ENCODE measurements at regions not wholly inside any gene's neighbourhood (a gene's known extent, or its start where the extent isn't known, plus 50 kb on each side); places are given as distances from the start of the nearest gene placed in this dataset.

DNA sequence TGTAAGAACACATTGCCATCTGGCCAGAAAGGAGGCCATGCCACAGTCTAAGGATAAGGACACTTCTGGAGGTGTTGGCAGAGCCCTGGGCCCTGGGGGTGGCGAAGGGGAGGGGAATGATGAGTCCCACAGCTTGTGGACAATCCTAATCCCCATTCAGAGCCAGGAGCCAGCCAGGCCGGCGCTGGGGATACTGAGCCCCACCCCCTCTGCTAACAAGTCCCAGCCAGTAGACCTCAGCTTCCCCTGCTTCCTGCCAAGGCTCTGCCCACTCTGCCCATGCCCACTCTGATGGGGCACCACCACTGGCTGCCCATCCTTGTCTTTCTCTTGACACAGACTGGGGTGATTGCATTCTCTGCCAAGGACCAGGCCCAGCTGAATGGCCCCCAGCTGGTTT, 71.9 kb downstream of the NAV1 start:
- no peak for DNase-seq (ENCODE audit: low read depth, low spot score)

DNA sequence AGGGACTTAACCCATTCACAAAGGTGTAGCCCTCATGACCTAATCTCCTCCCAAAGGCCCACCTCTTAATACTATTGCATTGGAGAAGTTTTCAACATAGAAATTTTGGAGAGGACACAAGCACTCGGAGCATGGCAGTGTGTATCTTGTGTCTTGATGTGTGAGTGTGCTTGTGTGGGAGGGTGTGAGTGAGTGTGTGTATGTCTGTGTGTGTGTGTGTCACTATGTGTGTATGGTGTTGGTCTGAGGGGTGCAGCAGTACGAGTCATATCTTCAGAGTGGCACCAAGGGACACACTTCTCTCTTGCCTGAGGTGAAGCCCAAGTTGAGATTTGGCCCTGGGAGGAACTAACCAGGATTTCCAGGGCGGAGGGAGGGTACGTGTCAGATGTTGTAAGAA, 73.7 kb downstream of the NAV1 start:
- DNase-seq (ENCODE audit: low read depth, low spot score): no peak

DNA sequence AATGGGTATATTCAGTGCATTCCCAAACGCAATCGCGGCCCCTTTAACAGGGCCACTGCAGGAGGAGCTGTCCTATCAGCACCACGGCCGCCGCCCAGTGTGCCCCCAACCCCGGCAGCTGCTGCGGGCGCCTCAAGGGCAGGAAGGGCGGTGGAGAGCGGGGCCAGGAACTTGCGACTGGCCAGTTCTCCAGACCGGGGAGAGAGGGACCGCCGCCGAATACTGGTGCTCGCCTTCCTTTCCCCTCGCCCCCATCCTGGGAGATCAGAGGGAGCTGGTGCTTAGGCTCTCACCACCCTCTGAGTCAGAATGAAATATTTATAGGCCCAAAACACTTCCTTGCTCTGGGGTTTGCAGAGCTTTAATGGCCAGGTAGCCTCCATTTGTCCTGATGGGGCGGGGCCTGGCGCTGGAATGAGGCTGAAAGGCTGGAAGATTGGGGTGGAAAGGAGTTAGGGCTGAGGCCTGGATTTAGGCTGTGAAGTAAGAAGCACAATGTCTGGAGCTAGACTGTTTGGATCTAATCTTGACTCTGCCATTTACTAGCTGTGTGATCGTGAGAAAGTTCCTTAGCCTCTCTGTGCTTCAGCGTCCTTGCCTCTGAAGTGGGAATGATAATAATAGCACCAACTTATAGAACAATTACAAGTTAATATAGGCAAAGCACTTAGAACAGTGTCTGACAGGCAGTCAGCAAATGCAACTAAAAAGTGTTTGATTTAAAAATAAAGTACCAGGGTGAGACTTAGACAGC, 75.5 kb downstream of the NAV1 start:
- peak; percentile 77 for DNase-seq (ENCODE audit: low read depth, low spot score)

DNA sequence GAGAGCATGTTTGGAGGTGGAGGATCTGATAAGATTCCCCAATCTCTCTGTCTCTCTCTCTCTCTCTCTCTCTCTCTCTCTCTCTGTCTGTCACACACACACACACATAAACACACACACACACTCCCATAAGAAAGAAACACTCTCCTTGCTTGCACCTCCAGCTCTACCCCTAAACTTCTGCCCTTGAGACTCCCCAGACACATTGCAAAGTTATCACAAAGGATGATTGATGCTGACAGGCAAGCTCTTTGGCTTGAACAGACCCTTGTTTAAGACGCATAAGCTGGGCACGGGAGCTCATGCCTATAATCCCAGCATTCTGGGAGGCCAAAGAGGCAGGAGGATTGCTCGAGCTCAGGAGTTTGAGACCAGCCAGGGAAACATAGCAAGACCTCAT, 78.2 kb downstream of the NAV1 start:
- no peak for DNase-seq (ENCODE audit: low read depth, low spot score)

DNA sequence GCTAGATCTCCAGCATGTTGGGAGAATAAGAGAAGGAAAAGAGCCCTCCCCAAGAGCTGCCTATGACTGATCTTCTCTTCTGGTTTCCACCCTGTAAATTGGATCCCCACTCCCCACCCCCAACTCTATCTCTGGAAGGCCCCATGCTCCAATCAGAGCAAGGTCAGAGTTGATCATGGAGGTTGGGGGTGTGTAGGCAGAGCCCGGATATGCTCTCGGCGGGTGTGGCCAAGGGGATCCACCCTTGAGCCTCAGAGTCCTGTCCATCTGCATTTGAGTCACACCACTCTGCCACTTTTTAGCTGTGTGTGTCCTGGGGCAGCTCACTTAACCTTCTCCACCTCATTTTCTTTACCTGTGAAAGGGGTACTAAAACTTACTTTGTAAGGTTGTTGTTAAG, 79.5 kb downstream of the NAV1 start:
- no peak for DNase-seq (ENCODE audit: low read depth, low spot score)

DNA sequence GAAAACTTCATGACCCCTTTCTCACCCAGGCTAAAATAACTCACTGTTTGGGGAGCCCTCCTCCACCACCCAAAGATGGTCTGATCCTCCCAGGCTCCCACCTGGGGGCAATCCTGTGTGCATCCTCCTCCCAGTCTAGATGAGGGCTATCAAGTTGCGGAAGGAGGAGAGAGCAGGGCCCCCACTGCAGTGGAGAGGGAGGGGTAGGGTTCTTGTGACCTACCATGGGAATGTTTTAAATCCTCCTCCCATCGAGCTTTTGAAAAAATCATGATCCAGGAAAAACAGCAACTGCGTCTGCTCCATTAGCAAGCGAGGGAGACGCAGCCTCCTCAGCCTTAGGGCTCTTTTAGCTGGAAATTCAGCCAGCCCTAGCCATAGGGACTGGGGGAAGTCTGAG, 80.0 kb downstream of the NAV1 start:
- DNase-seq (ENCODE audit: low read depth, low spot score): no peak

DNA sequence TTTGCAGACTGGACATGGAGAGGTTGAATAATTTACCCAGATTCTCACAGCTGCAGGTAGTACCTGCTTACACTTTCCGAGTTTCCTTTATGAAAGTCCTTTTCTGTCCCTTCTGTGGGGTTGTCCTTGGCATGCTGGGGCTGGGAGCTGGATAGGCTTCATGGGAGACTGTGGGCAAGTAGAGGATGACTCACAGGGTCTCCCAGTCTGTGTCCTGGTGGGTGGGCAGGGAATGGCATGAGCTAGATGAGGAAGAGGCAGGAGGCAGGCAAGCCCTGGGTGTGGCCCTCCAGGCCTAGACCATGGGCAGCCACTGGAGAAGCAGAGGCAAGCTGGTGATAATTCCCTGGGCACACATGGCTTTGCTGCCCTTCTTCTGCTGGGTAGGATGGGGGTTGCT, 80.6 kb downstream of the NAV1 start:
- DNase-seq (ENCODE audit: low read depth, low spot score): no peak

DNA sequence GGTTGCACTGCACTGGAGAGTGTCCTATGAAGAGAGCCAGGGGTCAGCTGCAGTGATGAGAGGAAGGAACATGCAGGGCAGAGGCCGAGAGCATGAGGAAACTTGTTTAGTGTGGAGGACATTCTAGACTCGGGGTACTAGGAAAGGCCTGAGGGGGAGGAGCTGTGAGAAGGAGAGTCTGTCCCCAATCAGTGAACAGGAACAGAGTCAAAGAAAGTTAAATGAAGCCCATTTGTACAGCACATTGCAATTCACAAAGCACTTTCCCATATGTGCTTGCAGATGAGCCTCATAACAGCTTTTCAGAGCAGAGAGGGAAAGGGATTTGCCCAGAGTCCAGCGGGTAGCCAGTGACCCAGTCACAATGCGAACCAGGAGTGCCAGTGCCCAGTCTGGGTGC, 83.4 kb downstream of the NAV1 start:
- DNase-seq (ENCODE audit: low read depth, low spot score): no peak

DNA sequence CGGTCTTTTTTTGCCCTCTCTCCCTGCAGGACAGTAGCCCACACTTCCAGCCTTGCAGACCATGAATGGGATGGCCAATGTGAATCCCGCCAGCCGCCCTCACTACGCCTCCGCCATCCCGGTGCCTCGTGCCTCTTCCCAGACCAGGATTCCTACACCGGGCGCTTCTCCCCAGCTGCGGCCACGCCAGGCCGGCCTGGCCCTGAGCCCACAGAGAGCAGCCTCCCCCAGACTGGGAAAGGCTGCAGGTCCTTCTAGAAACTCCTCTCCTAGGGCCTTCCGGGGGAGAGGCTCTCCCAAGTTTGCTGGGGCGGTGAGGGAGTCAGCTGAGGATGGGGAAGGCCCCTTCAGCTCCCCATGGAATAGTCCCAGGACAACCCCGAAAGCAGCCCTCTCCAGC, 83.9 kb downstream of the NAV1 start:
- DNase-seq (ENCODE audit: low read depth, low spot score): no peak

DNA sequence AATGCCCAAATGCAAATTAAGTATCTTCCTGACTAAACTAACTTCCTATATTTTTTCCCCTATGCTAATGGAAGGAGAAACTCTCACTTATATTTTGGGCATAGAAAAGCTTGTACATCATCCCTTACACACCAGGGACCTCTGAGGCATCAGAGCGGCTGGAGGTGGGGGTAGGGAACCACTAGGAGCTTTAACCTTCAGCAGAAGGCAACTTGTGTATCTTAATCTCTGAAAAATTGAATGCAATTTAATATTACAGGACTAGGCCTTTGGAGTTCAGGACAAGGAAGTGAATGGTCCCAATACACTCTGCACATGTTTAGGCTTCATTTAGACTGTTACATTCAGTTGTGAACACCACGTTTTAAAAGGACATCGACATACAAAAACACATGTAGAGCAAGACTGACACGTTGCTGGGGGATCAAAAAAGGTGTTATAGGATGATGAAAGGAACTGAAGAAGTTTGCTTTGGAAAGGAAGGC, 85.9 kb downstream of the NAV1 start:
- no peak for DNase-seq (ENCODE audit: low read depth, low spot score)

DNA sequence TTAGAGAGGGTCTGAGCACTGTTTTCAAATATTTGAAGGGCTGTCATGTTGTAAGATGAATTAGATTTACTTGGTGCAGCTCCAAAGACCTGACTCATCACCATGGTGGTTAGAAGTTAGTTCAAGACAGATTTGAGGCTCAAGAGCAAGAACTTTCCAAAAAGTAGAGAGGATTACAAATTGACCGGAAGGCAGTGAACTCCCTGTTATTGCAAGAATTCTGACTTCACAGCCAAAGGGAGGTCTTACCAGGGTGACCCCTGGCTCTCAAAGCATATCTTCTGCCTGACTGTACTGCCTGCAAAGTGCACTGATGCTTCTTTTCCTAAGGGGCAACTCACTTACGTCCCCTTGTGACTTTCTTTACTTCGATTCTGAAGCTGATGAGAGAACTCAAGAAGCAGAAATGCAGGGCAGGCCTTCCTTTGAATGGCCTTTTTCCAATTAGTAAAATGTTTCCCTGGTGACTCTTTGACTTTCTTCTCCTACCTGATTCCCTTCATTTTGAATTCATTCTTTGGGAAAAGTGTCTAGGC, 86.4 kb downstream of the NAV1 start:
- peak; percentile 81 for DNase-seq (ENCODE audit: low read depth, low spot score)

DNA sequence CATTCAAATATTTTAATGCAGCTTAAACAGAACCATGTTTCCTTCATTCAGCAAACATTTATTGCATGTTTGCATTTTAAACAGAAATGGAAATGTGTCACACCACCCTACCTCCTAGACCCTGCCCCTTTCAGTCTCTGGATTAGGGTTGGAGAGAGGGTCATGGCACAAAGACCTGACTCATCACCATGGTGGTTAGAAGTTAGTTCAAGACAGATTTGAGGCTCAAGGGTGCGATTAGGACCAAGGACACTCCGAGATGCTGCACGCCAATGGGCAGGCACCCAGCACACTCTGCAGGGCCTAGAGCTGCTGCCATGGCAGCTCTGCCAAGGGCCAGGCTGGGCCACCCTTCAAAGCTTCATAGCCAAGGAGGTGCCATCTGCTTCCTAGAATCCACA, 86.9 kb downstream of the NAV1 start:
- no peak for DNase-seq (ENCODE audit: low read depth, low spot score)

DNA sequence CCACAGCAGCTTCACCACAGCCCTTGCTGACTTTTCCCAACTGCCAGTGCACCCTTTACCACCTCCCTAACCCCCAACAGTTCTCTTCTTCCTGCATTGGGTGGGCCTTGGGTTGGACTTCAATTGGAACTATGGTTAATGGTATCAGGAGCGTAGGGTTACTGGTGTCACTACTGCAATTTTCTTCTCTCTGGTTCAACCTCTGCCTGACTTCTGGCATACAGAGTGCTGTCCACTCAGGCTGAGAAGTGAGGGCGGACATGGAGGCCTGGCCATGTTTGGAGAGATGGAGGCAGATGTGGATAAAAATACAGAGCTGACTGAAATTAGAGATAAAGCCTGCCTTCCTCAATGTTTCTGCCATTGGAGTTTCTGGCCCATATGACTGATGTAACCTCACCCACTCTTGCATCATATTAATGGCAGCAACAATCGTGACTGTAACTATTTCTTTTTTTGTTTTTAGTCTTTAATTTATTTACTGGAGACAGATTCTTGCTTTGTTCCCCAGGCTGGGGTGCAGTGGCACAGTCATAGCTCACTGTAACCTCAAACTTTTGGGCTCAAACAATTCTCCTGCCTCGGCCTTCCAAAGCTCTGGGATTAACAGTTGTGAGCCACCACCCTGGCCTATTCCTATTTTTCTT, 87.8 kb downstream of the NAV1 start:
- DNase-seq (ENCODE audit: low read depth, low spot score): no peak

DNA sequence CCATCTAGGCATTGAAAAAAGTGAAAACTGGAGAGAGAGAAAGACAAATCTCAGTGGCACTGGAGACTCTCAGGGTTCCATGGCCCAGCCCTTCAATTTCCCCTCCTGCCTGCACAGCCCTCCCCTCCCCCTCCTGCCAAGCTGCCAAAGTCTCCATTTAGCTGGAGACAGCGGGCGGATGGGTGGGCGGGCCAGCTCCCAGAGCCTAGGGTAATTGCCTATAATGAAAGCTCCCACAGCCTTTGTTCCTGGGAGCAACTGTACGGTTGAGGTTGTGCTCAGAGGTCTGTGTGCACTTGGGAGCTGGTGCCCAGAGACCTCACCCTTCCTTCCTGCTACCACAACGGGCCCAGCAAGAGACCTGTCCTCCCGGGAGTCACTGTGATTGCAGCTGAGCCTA, 89.6 kb downstream of the NAV1 start:
- peak; percentile 53 for DNase-seq (ENCODE audit: low read depth, low spot score)

DNA sequence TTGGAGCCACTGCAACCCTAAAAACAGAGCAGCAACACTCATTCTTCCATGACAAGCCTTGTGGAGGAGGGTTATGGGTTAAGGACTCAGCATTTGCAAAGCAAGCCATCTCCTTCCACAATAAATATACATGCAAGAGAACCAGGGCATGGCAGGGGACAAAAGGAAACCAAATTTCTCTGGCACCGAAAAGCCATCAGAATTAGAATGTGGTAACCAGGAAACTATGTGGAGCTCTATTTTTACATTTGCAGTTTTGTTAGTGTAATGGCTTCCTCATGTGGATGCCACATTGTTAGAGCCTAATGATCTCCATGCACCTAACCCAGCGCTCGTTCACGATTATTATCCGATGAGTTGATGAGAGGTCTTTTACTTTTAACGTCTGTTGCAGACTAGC, 91.7 kb downstream of the NAV1 start:
- no peak for DNase-seq (ENCODE audit: low read depth, low spot score)

DNA sequence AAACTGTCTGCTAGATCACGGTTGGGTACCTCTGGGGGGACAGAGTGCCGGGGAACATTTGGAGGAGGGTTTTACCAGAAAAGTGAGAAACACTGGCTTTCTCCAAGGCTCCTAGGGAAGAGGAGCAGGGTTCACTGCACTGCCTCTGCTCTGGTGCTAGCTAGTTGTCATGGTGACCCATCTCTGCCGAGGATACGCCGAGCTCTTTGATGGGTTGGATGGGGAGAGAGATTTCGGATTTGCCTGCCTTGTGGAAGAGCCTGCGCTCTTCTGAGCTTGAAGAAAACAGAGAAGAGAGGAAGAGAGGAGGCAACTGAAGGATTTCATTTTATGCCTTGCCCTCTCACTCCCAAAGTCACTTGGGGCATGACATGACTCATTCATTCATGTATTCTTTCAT, 92.1 kb downstream of the NAV1 start:
- no peak for DNase-seq (ENCODE audit: low read depth, low spot score)

DNA sequence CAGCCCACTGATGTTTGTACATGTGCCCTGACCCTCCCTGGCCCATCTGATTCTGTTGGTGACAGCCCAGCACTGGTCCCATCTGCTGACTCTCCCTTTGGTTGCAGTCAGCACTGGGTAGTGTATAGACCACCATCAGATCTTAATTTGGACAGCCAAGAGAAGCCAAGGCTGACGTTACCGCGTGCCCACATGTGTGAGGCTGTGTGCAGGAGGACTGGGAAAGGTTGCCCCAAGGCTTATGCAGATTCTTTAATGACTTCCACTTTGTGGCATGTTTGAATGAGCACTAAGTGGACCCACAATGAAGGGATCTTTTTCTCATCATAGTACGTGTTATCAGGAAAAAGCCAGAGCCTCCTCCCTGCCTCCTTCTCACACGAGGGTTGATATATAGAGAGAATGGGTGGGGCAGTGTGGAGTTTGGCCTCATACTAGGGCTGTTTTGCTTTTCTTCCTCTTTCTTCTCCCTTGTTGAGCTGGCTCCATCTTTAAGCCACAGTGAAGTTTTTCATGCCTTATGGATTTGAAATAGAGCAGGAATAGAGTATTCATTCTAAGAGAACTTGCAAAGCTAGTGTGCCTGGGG, 93.5 kb downstream of the NAV1 start:
- DNase-seq (ENCODE audit: low read depth, low spot score): no peak

DNA sequence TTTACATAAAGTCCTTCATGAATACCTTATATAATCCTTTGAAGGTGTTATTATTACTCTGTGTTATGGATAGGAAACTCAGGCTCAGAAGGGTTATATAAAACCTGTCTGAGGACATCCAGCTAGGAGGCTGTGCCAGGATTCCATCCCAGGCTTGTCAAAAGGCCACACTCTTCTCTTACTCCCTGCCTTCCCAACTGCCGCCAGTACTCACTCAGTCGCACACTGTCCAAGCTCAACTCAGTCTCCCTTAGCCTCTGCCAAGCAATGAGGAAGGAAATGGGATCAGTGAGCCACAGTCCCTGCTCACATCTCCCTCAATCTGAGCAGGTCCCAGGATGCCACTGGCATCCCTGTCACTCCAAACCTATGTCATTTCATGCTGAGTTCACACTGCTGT, 94.4 kb downstream of the NAV1 start:
- DNase-seq (ENCODE audit: low read depth, low spot score): no peak

DNA sequence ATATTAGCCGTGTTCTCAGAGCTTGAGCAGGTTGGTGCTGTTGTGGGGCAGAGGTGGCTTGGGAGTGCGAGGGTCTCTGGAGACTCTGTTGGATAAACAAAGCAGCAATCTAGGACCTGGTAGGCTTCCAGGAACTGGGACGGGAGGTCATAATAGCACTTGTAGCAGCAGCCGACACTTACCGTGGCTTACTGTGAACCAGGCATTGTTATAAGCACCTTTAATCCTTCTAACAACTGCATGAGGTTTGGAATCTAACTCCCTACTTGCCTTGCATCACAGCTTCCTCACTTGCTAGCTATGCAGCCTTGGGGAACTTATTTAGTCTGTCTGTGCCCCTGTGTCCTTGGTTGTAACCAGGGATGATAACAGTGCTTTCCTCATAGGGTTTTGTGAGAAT, 94.9 kb downstream of the NAV1 start:
- no peak for DNase-seq (ENCODE audit: low read depth, low spot score)

DNA sequence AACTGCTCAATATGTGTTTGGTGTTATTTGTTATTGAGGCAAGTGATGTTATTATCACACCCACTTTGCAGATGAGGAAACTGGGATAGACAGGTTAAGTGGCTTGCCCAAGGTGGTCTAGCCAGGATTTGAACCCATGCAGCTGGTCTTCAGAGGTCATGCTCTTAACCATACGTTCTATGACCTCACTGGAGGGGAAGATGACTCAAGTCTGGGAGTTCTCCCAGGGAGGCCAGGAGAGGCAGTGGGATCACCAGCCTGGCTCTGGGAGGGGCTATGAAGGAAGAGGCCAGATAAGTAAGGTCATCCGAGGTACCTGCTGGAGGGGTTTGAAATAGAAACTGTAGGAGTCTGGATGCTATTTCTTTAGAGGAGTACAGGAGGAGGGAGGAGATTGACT, 95.3 kb downstream of the NAV1 start:
- DNase-seq (ENCODE audit: low read depth, low spot score): no peak

DNA sequence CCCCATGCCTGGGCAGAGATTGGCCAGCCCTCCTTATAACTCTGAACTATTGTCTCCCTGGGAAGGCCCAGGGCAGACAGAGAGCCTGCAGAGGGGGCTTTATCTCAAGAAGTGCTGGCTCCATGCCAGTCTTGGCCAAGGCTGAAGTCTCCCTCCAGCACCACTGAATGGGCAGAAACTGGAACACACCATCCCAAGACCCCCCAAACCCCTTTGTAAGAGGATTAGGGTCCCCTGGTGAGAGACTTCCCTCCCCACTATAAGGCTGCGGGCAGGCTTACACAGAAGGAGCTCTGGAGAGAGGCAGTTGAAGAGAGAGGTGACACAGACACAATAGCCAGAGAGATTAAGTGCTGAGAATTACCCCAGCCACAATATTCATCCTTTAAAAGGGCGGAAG, 97.2 kb downstream of the NAV1 start:
- DNase-seq (ENCODE audit: low read depth, low spot score): no peak

DNA sequence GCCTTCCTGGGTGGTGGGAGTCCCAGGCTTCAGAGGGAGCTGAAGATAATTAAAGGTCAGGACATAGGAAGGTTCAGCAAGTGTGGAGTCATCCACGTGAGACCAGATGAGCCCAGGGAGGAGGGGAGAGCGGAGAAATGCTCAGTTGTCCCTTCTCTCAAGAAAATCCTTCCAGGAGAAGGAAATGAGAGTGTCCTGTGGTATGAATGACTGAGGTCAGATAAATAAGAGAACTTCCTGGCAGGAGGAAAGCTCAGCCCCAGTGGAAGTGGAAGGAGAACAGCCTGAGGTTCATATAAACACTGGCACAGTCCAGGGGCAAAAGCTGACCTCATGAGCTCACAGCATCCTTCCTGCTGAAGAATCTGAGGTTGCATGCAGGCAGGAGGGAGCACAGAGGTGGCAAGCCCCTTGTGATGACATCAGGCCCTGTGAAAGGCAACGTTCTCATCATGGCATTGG, 97.6 kb downstream of the NAV1 start:
- peak; percentile 30 for DNase-seq (ENCODE audit: low read depth, low spot score)

All from astrocyte of the hippocampus (primary cell).